ENCODE measurements at regions not wholly inside any gene's neighbourhood (a gene's known extent, or its start where the extent isn't known, plus 50 kb on each side); places are given as distances from the start of the nearest gene placed in this dataset.
"Not testable (repeated sequence)": the region's sequence is repeated elsewhere in the genome, so short reads cannot be mapped to it uniquely, and the experiment has no call there.

- DNase-seq, result not testable (repeated sequence)
Observed at GRCh38 chrX:3882553-3882920, 169.1 kb upstream of the PRKX start.

GRCh38 chrX:3881898-3882552 lies 168.6 kb upstream of the PRKX start:
- not testable (repeated sequence) for DNase-seq

GRCh38 chrX:3881255-3881895 lies 167.9 kb upstream of the PRKX start:
- not testable (repeated sequence) for DNase-seq

- DNase-seq, result not testable (repeated sequence)
Observed at GRCh38 chrX:3876393-3876792, 162.9 kb upstream of the PRKX start.

- not testable (repeated sequence) for DNase-seq
Observed at GRCh38 chrX:3875638-3876037, 162.2 kb upstream of the PRKX start.

GRCh38 chrX:3872226-3872879 lies 158.9 kb upstream of the PRKX start:
- not testable (repeated sequence) for DNase-seq

- DNase-seq, result not testable (repeated sequence)
Observed at GRCh38 chrX:3867067-3867831, 153.8 kb upstream of the PRKX start.

GRCh38 chrX:3858332-3858731 lies 144.9 kb upstream of the PRKX start:
- not testable (repeated sequence) for DNase-seq

GRCh38 chrX:3843522-3844145 lies 130.2 kb upstream of the PRKX start:
- not testable (repeated sequence) for DNase-seq

GRCh38 chrX:3842822-3843521 lies 129.5 kb upstream of the PRKX start:
- not testable (repeated sequence) for DNase-seq

- not testable (repeated sequence) for DNase-seq
Observed at GRCh38 chrX:3838754-3839153, 125.3 kb upstream of the PRKX start.

GRCh38 chrX:3837958-3838643 lies 124.7 kb upstream of the PRKX start:
- DNase-seq, result not testable (repeated sequence)

- not testable (repeated sequence) for DNase-seq
Observed at GRCh38 chrX:3837211-3837610, 123.8 kb upstream of the PRKX start.

GRCh38 chrX:3833761-3834542 lies 120.5 kb upstream of the PRKX start:
- DNase-seq, result not testable (repeated sequence)

- not testable (repeated sequence) for DNase-seq
Observed at GRCh38 chrX:3830020-3830419, 116.6 kb upstream of the PRKX start.

- DNase-seq, result not testable (repeated sequence)
Observed at GRCh38 chrX:3829041-3829531, 115.6 kb upstream of the PRKX start.

GRCh38 chrX:3828378-3829040 lies 115.1 kb upstream of the PRKX start:
- not testable (repeated sequence) for DNase-seq

- not testable (repeated sequence) for DNase-seq
Observed at GRCh38 chrX:3824008-3824407, 110.6 kb upstream of the PRKX start.

GRCh38 chrX:3820167-3820566 lies 106.7 kb upstream of the PRKX start:
- no peak for DNase-seq

- not testable (repeated sequence) for DNase-seq
Observed at GRCh38 chrX:3817480-3817879, 104.0 kb upstream of the PRKX start.

Measured in femur (tissue), 1 donor.